ENCODE measurements at regions not wholly inside any gene's neighbourhood (a gene's known extent, or its start where the extent isn't known, plus 50 kb on each side); places are given as distances from the start of the nearest gene placed in this dataset.
A peak's percentile ranks its signal among the peaks of the same experiment; 100 is the strongest.

GRCh38 chr15:62889734-62890505 lies 152.6 kb upstream of the TPM1 start:
- TF ChIP-seq ZBTB33 (IDR thresholded peaks at IDR 0.05) (no peak), CTCF (IDR thresholded peaks at IDR 0.05; ENCODE audit: low read depth, low read length, missing input control) (no peak), REST (IDR thresholded peaks at IDR 0.05) (no peak), JUND (IDR thresholded peaks at IDR 0.05) (peak in 1 of 2 donors; percentile 86), RAD21 (IDR thresholded peaks at IDR 0.05) (peak in 1 of 2 donors; percentile 15), EGR1 (IDR thresholded peaks at IDR 0.05; ENCODE audit: low read depth in 2 of 2) (no peak), HNF4G (IDR thresholded peaks at IDR 0.05) (no peak), RXRA (IDR thresholded peaks at IDR 0.05) (peak in 1 of 2 donors; percentile 27), HNF4A (conservative IDR thresholded peaks at IDR 0.05) (peak in 1 of 2 donors; percentile 22)

All from liver (tissue), 3 donors.